ACHN (cell line): ENCODE measurements at regions not wholly inside any gene's neighbourhood (a gene's known extent, or its start where the extent isn't known, plus 50 kb on each side); places are given as distances from the start of the nearest gene placed in this dataset.

ENCODE experiments used
- DNase-seq: peaks from one replicate; pipeline ENCODE4 v3.0.0-alpha.2; 2015
- in situ Hi-C: cut with HindIII; loops from 2 replicates; pipeline ENCODE4 v1.10.0; 2017; ENCODE audit warnings: low sequenced_read_pairs, low pct_ligation_motif_present, low pct_unique_long_range_greater_than_20kb

- no peak for DNase-seq
- in situ Hi-C loops = no loop called here
These were observed 593.7 kb upstream of the KLF4 start for GRCh38 chr9:108083160-108083750.

GRCh38 chr9:108081112-108081511, 591.5 kb upstream of the KLF4 start:
- in situ Hi-C loops = no loop called here
- no peak for DNase-seq

GRCh38 chr9:108080285-108080684, 590.7 kb upstream of the KLF4 start:
- DNase-seq = no peak
- in situ Hi-C loops = no loop called here

- no peak for DNase-seq
- in situ Hi-C loops = no loop called here
These were observed 589.2 kb upstream of the KLF4 start for GRCh38 chr9:108078811-108079210.

- DNase-seq = no peak
- in situ Hi-C loops = no loop called here
These were observed 588.8 kb upstream of the KLF4 start for GRCh38 chr9:108078375-108078774.

GRCh38 chr9:108077556-108077955, 588.0 kb upstream of the KLF4 start:
- DNase-seq = no peak
- in situ Hi-C loops = no loop called here

GRCh38 chr9:108074900-108075299, 585.3 kb upstream of the KLF4 start:
- no peak for DNase-seq
- in situ Hi-C loops = no loop called here

GRCh38 chr9:108073823-108074222, 584.3 kb upstream of the KLF4 start:
- in situ Hi-C loops = no loop called here
- DNase-seq = no peak

GRCh38 chr9:108072740-108073139, 583.2 kb upstream of the KLF4 start:
- in situ Hi-C loops = no loop called here
- no peak for DNase-seq

GRCh38 chr9:108070861-108071260, 581.3 kb upstream of the KLF4 start:
- in situ Hi-C loops = no loop called here
- no peak for DNase-seq

GRCh38 chr9:108069991-108070390, 580.4 kb upstream of the KLF4 start:
- in situ Hi-C loops = no loop called here
- no peak for DNase-seq

GRCh38 chr9:108062680-108063079, 573.1 kb upstream of the KLF4 start:
- in situ Hi-C loops = no loop called here
- no peak for DNase-seq

GRCh38 chr9:108060175-108060574, 570.6 kb upstream of the KLF4 start:
- in situ Hi-C loops = no loop called here
- no peak for DNase-seq

GRCh38 chr9:108058135-108058814, 568.7 kb upstream of the KLF4 start:
- no peak for DNase-seq
- in situ Hi-C loops = no loop called here

GRCh38 chr9:108057421-108058134, 568.0 kb upstream of the KLF4 start:
- in situ Hi-C loops = no loop called here
- DNase-seq = peak; percentile 76

- in situ Hi-C loops = no loop called here
- peak; percentile 71 for DNase-seq
These were observed 567.3 kb upstream of the KLF4 start for GRCh38 chr9:108056805-108057386.

- in situ Hi-C loops = no loop called here
- DNase-seq = no peak
These were observed 566.7 kb upstream of the KLF4 start for GRCh38 chr9:108056084-108056804.

GRCh38 chr9:108054131-108054630, 564.6 kb upstream of the KLF4 start:
- no peak for DNase-seq
- in situ Hi-C loops = no loop called here

- in situ Hi-C loops = no loop called here
- DNase-seq = no peak
These were observed 564.0 kb upstream of the KLF4 start for GRCh38 chr9:108053555-108054061.
